ENCODE measurements at regions not wholly inside any gene's neighbourhood (a gene's known extent, or its start where the extent isn't known, plus 50 kb on each side); places are given as distances from the start of the nearest gene placed in this dataset.

DNA sequence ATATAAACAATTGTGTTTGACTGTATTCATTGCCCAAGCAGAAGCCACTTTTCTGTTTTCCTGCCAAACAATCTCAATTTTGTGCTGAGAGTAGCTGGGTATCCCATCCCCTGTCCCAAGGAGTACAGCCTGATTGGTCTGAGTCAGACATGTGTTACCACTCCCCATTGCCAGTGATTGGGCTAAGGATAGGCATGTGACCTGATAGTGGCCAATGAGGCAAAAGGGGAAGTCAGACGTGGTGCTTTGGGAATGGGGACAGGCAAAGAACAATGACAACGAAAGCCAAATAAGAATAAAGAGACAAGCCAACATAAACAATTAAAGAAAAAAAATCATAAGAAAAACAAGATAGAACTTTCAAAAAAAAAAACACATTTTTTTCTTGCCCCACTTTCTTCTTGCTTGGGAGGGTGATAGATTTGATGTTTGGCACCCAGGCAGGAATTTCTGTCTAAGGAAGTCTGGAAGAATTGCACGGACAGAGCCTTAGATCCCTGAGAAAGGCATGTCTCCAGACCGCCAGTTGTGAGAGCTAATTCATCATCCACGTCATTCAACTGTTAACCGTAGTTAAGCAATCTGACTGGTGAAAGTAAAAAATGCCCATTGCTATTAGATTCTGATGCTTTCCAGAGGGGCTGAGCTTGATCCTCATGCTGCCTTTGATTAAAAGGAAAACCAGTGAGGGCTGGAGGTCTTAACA, 626.6 kb upstream of the TMEM132C start:
- Histone ChIP-seq H3K4me3 (replicated peaks; ENCODE audit: insufficient read depth, low read length) (no peak overlapping the region), H3K27me3 (ENCODE audit: insufficient read depth, poor library complexity, severe bottlenecking) (no peaks in the 10 kb centered on the region), H3K27ac (replicated peaks) (no peak overlapping the region)
- no peak for DNase-seq (ENCODE audit: low read depth in 1 of 2, low spot score in 1 of 2)
- TF ChIP-seq CTCF (IDR thresholded peaks at IDR 0.05; ENCODE audit: insufficient read depth, low read length) = no peak
- TF ChIP-seq SPI1 (IDR thresholded peaks at IDR 0.05; ENCODE audit: borderline replicate concordance, low read depth) = no peak
- TF ChIP-seq GABPA (IDR thresholded peaks at IDR 0.05; ENCODE audit: low read depth) = no peak
- TF ChIP-seq POLR2AphosphoS5 (IDR thresholded peaks at IDR 0.05; ENCODE audit: low read depth) = no peak
- TF ChIP-seq, protein P1, sequence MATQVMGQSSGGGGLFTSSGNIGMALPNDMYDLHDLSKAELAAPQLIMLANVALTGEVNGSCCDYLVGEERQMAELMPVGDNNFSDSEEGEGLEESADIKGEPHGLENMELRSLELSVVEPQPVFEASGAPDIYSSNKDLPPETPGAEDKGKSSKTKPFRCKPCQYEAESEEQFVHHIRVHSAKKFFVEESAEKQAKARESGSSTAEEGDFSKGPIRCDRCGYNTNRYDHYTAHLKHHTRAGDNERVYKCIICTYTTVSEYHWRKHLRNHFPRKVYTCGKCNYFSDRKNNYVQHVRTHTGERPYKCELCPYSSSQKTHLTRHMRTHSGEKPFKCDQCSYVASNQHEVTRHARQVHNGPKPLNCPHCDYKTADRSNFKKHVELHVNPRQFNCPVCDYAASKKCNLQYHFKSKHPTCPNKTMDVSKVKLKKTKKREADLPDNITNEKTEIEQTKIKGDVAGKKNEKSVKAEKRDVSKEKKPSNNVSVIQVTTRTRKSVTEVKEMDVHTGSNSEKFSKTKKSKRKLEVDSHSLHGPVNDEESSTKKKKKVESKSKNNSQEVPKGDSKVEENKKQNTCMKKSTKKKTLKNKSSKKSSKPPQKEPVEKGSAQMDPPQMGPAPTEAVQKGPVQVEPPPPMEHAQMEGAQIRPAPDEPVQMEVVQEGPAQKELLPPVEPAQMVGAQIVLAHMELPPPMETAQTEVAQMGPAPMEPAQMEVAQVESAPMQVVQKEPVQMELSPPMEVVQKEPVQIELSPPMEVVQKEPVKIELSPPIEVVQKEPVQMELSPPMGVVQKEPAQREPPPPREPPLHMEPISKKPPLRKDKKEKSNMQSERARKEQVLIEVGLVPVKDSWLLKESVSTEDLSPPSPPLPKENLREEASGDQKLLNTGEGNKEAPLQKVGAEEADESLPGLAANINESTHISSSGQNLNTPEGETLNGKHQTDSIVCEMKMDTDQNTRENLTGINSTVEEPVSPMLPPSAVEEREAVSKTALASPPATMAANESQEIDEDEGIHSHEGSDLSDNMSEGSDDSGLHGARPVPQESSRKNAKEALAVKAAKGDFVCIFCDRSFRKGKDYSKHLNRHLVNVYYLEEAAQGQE (IDR thresholded peaks at IDR 0.05; ENCODE audit: insufficient replicate concordance, low read depth) = no peak

DNA sequence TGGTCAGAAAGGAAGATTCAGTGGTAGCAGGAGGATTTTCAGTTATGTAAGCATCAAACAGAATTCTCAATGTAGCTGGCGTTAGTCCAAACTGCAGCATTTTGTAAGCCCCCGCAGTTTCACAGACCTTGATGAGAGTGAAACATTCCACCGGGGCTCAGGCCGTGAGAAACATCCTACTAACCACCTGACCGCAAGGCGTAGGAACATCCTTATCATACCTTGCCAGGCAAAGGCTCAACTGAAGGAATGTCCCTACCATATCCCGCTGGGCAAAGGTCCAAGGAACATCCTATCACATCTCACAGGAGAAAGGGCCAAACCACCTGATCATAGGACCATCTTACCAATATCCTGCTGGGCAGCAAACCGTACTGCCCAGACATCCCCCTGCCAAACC, 624.8 kb upstream of the TMEM132C start:
- Histone ChIP-seq H3K27me3 (ENCODE audit: insufficient read depth, poor library complexity, severe bottlenecking) (no peaks in the 10 kb centered on the region), H3K4me3 (replicated peaks; ENCODE audit: insufficient read depth, low read length) (no peak overlapping the region), H3K27ac (replicated peaks) (no peak overlapping the region)
- TF ChIP-seq CTCF (IDR thresholded peaks at IDR 0.05; ENCODE audit: insufficient read depth, low read length) (no peak), SPI1 (IDR thresholded peaks at IDR 0.05; ENCODE audit: borderline replicate concordance, low read depth) (no peak), POLR2AphosphoS5 (IDR thresholded peaks at IDR 0.05; ENCODE audit: low read depth) (no peak)
- TF ChIP-seq, protein P1 (IDR thresholded peaks at IDR 0.05; ENCODE audit: insufficient replicate concordance, low read depth) = no peak
- DNase-seq (ENCODE audit: low read depth in 1 of 2, low spot score in 1 of 2) = no peak

- DNase-seq (ENCODE audit: low read depth in 1 of 2, low spot score in 1 of 2) = no peak
- TF ChIP-seq CTCF (IDR thresholded peaks at IDR 0.05; ENCODE audit: insufficient read depth, low read length) = no peak
- TF ChIP-seq GABPA (IDR thresholded peaks at IDR 0.05; ENCODE audit: low read depth) = no peak
- TF ChIP-seq, protein P1 (IDR thresholded peaks at IDR 0.05; ENCODE audit: insufficient replicate concordance, low read depth) = no peak
- no peak for TF ChIP-seq SPI1 (IDR thresholded peaks at IDR 0.05; ENCODE audit: borderline replicate concordance, low read depth)
- Histone ChIP-seq H3K27me3 (ENCODE audit: insufficient read depth, poor library complexity, severe bottlenecking) (no peaks in the 10 kb centered on the region), H3K4me3 (replicated peaks; ENCODE audit: insufficient read depth, low read length) (no peak overlapping the region), H3K27ac (replicated peaks) (no peak overlapping the region)
Measured at GRCh38 chr12:127648321-127648720, 618.6 kb upstream of the TMEM132C start.

Measured in HL-60 (cell line).